Left forelimb (tissue), 1 donor: ENCODE measurements at regions not wholly inside any gene's neighbourhood (a gene's known extent, or its start where the extent isn't known, plus 50 kb on each side); places are given as distances from the start of the nearest gene placed in this dataset.

Experiments used
- DNase-seq: peaks from one replicate; pipeline ENCODE4 v3.0.0-alpha.2; 2018; ENCODE audit warnings: low spot score

- DNase-seq, result no peak
These were observed 105.2 kb downstream of the RBM43 start for GRCh38 chr2:151156431-151156830.

- no peak for DNase-seq
These were observed 108.1 kb downstream of the RBM43 start for GRCh38 chr2:151153601-151154000.

GRCh38 chr2:151150331-151151320 is 111.0 kb downstream of the RBM43 start:
- DNase-seq, result no peak

GRCh38 chr2:151138507-151138906 is 123.2 kb downstream of the RBM43 start:
- DNase-seq, result no peak

GRCh38 chr2:151137526-151137925 is 124.1 kb downstream of the RBM43 start:
- no peak for DNase-seq

GRCh38 chr2:151120011-151120410 is 141.7 kb downstream of the RBM43 start:
- DNase-seq, result no peak

GRCh38 chr2:151119374-151119773 is 142.3 kb downstream of the RBM43 start:
- no peak for DNase-seq

- DNase-seq, result no peak
These were observed 143.4 kb downstream of the RBM43 start for GRCh38 chr2:151118269-151118668.

GRCh38 chr2:151114874-151115273 is 146.8 kb downstream of the RBM43 start:
- no peak for DNase-seq

GRCh38 chr2:151113318-151113717 is 148.3 kb downstream of the RBM43 start:
- no peak for DNase-seq

GRCh38 chr2:151111599-151112278 is 149.9 kb downstream of the RBM43 start:
- DNase-seq, result no peak

GRCh38 chr2:151106805-151107506 is 154.7 kb downstream of the RBM43 start:
- no peak for DNase-seq

GRCh38 chr2:151103551-151103950 is 158.1 kb downstream of the RBM43 start:
- no peak for DNase-seq

GRCh38 chr2:151102226-151102625 is 159.4 kb downstream of the RBM43 start:
- DNase-seq, result no peak

- no peak for DNase-seq
These were observed 162.8 kb downstream of the RBM43 start for GRCh38 chr2:151098841-151099240.

GRCh38 chr2:151097895-151098294 is 163.8 kb downstream of the RBM43 start:
- no peak for DNase-seq

GRCh38 chr2:151097128-151097527 is 164.5 kb downstream of the RBM43 start:
- peak; percentile 79 for DNase-seq

- DNase-seq, result no peak
These were observed 165.4 kb downstream of the RBM43 start for GRCh38 chr2:151096235-151096634.

GRCh38 chr2:151095463-151095862 is 166.2 kb downstream of the RBM43 start:
- no peak for DNase-seq

GRCh38 chr2:151091583-151091982 is 170.1 kb downstream of the RBM43 start:
- DNase-seq, result no peak

GRCh38 chr2:151087377-151087776 is 174.3 kb downstream of the RBM43 start:
- DNase-seq, result no peak

- no peak for DNase-seq
These were observed 176.5 kb downstream of the RBM43 start for GRCh38 chr2:151085181-151085611.
